COLO668 (cell line): ENCODE measurements at regions not wholly inside any gene's neighbourhood (a gene's known extent, or its start where the extent isn't known, plus 50 kb on each side); places are given as distances from the start of the nearest gene placed in this dataset.

ENCODE experiments used
- DNase-seq: peaks from one replicate; lab custom pipeline; 2025; ENCODE audit not compliant: unreplicated experiment; lab: John Stamatoyannopoulos, UW

GRCh38 chr2:191607096-191607495 lies 70.8 kb upstream of the NABP1 start:
- no peak for DNase-seq

- no peak for DNase-seq
Observed at GRCh38 chr2:191610756-191611155, 67.2 kb upstream of the NABP1 start.

- no peak for DNase-seq
Observed at GRCh38 chr2:191611614-191612013, 66.3 kb upstream of the NABP1 start.

GRCh38 chr2:191612496-191612895 lies 65.4 kb upstream of the NABP1 start:
- DNase-seq: no peak

- no peak for DNase-seq
Observed at GRCh38 chr2:191614759-191615158, 63.2 kb upstream of the NABP1 start.

- no peak for DNase-seq
Observed at GRCh38 chr2:191615596-191615995, 62.3 kb upstream of the NABP1 start.

GRCh38 chr2:191617575-191617974 lies 60.4 kb upstream of the NABP1 start:
- no peak for DNase-seq

- no peak for DNase-seq
Observed at GRCh38 chr2:191618046-191618780, 59.7 kb upstream of the NABP1 start.

GRCh38 chr2:191618786-191619185 lies 59.1 kb upstream of the NABP1 start:
- no peak for DNase-seq

- DNase-seq: no peak
Observed at GRCh38 chr2:191620144-191620543, 57.8 kb upstream of the NABP1 start.

GRCh38 chr2:191622374-191623320 lies 55.3 kb upstream of the NABP1 start:
- no peak for DNase-seq

GRCh38 chr2:191625016-191625415 lies 52.9 kb upstream of the NABP1 start:
- no peak for DNase-seq

- no peak for DNase-seq
Observed at GRCh38 chr2:191625446-191625845, 52.5 kb upstream of the NABP1 start.

GRCh38 chr2:191626497-191627151 lies 51.3 kb upstream of the NABP1 start:
- DNase-seq: no peak

- DNase-seq: no peak
Observed at GRCh38 chr2:191627518-191627917, 50.4 kb upstream of the NABP1 start.
